GM18873 (cell line): ENCODE measurements at regions not wholly inside any gene's neighbourhood (a gene's known extent, or its start where the extent isn't known, plus 50 kb on each side); places are given as distances from the start of the nearest gene placed in this dataset.
"Not testable (repeated sequence)": the region's sequence is repeated elsewhere in the genome, so short reads cannot be mapped to it uniquely, and the experiment has no call there.

ENCODE experiments used
- ATAC-seq: cut with Tn5 transposase; IDR thresholded peaks from one replicate; pipeline ENCODE4 v1.9.1; 2021; ENCODE audit warnings: mild to moderate bottlenecking, moderate library complexity, moderate number of reproducible peaks; ENCODE audit not compliant: unreplicated experiment, low FRiP score

DNA sequence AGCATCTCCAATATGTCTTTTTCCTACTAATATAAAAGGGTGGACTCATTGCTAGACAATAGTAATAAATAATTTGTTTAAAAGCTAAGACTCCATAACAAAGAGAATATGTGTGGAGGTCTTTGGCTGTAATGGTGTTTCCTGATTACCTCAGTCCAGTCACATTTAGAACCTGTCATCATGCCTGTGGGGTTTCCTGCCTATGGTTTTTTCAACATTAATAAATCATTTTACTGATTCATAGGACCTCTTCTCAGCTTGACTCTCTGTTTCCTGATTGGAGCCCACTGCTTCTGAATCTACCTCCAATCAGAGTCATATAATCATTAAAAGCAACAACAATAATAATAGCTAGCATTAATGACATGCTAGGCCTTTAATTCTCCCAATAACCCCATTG lies 52.4 kb upstream of the GNAI1 start:
- ATAC-seq, result no peak

DNA sequence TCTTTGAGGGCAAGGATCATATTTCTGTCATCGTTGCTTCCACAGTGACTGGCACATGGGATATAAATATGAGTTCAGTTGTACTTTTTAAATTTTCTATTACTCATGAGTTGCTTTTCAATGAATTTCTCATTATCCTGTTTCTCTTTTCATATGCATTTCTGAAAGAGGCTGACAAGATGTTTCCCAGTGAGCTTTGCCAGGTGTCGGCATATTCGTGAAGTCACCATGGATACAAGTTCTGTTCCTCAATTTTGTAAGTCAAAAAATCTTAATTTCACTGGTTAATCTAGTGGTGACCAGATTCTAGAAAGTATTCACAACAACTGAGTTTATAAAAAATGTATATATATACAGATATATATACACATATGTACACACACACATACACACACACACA lies 55.7 kb upstream of the GNAI1 start:
- ATAC-seq, result no peak

DNA sequence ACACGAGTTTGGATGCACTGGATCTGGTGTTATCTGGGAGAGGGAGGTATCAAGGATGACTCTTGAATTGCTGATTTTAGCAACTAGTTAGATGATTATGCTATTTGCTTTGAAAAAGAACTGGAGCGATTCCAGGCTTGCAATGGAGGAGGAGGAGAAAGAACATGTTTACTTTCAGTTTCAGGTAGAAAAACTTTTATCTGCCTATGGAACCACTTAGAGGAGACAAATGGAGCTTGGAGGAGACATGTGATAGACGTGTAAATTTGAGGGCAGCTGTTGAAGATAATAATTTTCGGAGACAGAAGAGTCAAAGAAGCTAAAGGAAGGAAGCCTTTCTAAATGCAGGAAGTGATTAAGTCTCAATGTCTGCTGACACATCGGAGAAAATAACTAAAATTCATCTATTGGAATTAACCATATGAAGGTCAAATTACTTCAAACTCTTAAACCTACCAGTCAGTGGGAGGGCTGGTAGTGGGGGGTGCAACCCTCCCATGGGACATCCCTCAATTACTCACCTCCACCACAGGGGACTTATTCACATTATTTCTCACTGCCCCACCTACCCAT lies 56.4 kb upstream of the GNAI1 start:
- ATAC-seq, result no peak

DNA sequence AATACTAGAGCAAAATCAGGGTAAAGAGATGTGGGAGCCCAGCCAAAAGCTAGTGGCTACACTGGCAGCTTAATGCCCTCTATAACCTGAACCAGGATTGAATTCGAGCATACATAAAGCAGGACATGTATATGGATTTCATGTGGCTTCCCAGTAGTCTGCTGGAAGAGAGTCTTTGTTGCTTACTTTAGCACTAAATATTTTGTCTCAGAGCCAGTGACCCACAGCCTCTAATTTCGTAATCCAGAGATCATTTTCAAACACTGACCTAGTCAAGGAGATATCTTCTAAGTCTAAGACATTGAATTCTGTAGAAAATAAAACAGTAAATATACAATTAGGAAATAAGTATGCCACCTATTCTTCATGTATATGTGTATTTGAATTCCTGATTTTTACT lies 64.2 kb upstream of the GNAI1 start:
- no peak for ATAC-seq

DNA sequence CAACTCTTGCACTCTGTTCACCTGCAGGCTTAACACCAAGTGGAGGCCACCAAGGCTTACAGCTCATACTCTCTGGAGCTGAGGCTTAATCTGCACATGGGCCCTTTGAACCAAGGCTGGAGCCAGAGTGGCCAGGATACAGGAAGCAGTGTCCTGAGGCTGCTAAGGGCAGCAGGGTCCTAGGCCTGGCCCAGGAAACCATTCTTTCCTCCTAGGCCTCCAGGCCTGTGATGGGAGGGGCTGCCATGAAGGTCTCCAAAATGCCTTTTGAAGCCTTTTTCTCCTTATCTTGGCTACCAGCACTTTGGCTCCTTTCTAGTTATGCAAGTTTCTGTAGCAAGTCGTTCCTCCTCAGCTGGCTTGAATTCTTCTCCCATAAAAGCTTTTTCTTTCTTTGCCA lies 68.0 kb upstream of the GNAI1 start:
- no peak for ATAC-seq

DNA sequence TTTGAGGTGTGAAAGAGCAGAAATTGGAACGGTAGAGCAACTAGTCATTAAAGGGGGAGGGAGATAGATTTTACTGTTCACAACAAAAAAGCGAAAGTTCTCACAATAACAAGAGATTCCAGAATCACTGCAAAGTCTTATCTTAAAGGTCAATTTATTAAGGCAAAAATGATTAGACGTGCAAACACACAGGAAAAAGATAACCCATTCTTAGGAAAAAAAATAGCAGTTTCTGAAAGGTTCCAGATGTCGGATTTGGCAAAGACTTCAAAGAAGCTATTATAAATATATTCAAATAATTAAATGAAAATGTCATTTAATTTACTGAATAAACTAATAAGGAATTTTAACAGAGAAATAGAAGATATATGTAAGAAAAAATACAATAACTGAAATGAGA lies 70.8 kb upstream of the GNAI1 start:
- no peak for ATAC-seq

DNA sequence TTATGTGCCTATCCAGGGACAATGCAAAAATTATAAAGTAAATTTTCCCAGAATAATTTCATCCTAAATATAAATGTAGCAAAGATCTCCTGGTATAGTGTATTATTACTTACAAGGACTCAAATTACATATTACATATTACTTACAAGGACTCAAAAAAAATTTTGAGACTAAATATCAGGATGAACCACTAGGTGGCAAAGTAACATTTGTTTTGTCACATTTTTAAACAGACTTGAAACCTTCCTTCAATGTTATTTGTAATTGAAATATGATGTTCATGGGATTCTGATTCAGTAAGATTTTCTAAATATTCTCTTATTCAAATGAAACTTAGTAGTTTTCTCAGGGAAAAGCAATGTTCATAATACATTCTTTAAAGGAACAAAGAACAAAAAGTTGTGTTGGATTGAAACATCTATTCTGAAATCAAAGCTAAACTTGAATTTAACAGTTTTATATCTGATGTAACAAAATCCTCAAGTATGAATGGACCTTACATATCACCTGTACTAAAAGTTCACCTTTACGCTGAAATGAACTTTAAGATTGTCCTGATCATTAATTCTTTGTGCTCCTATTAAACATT lies 74.3 kb upstream of the GNAI1 start:
- no peak for ATAC-seq

DNA sequence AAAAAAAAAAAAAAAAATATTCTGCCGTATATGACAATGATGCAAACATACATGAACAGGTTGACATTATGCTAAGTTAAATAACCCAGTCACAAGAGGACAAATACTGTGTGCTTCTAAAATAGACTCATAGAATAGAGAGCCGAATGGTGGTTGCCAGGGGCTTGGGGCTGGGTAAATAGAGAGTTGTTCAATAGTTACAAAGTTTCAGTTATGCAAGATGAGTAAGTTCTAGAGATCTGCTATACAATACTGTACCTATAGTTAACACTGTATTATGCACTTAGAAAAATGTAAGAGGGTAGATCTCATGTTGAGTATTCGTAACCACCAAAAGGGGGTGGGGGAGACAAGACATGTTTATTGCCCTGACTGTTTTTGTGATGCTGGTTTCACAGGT lies 77.1 kb upstream of the GNAI1 start:
- ATAC-seq, result no peak

DNA sequence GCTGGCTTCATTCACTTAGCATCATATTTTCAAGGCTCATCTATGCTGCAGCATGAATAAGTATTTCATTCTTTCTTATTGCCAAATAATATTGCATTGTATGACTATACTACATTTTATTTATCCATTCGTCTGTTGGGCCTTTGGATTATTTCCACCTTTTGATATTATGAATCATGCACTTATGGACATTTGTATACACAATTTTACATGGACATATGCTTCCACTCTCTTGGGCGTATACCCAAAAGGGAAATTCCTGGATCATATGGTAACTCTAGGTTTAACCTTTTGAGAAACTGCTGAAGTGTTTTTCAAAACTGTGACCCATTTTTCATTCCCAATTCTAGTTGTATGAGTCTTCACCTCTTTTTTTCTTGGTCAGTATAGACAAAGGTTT lies 80.3 kb upstream of the GNAI1 start:
- no peak for ATAC-seq

DNA sequence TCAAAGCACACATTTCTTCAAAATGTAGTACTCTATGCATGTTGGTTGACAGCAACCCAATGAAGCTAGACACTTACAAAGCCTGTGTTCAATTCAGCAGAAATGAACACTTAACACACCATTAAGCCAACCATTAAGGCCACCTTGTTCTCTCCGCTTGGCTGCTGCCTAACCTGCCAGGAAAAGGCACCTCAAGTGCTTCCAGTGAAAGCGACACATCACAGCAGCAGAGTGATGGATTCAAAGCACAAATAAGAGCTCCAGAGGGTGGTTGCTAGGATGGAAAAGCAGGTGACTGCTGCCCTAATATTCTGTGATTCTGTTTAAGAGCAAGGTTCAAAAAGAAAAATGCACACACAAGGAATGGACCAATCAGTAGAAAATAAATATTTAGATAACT lies 81.5 kb upstream of the GNAI1 start:
- ATAC-seq, result no peak

DNA sequence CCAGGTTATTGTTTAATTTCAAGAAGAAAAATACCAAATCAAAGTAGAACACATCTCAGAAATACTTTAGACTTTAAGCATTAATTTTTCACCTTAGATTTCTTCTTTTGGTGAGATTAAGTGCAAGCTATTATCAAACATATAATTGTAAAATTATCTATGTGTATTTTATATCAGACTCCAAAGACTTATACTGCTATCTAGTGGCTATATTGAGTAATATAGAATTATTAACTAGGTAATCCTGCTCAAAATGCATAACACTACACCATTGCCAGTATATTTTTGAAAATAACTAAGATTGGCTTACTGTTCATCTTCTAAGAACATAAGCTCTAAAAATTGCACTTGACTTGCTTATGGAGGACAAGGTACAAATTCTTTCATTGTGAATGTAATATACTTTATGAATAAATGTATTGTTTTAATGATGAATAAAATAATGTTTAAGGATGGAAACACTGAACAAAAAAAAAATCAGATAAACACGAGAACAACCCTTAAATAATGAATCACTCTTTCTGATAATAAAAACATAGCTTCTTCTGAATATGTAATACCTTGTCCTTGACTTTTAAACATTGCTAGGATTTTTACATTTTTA lies 86.7 kb upstream of the GNAI1 start:
- no peak for ATAC-seq

DNA sequence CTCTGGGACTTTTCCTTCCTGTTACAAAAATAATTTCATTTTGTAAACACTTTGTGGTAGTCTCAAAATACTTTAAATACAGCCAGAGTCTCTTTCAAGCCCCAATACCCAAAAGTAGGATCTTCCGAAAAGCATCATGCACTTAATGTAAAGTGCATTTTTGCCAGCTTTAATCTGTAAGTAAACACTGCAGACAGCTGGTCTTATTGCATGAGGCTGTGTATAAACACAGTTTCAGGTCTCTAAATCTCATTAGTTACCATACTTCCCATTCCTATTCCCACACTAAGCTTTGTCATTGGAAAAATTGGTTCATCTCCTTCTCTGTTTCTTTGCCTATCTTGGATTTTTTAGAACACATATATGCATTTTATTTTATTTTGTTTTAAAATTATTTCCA lies 87.6 kb upstream of the GNAI1 start:
- no peak for ATAC-seq

DNA sequence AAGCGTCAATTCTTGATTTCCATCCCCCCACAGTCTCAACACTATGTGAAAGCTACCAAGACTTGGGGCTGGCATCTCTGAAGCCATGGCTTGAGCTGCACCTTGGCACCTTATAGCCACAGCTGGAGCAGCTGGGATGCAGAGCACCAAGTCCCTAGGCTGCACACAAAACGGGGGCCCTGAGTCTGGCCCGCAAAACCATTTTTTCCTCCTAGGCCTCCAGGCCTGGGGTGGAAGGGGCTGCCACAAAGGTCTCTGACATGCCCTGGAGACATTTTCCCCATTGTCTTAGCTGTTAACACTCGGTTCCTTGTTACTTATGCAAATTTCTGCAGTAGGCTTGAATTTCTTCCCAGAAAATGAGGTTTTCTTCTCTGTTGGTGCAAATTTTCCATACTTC lies 89.8 kb upstream of the GNAI1 start:
- ATAC-seq, result no peak

DNA sequence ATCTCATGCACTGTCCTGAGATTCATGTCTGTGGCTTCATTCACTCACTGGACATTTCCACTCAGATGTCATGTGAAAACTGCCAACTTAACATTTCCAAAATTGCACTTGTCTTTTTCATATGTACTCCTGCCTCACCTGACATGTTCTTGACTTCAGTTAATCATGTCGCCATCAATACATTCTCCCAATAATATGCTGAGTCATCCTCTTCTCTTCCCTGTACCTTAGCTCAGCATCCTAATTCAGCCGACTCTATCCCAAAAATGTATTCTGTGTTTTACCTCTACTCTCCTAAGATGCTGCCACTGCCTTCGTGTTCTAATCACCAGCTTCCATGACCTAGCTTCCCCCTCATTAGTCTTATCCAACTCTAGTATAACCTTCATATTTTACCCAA lies 93.9 kb upstream of the GNAI1 start:
- no peak for ATAC-seq

DNA sequence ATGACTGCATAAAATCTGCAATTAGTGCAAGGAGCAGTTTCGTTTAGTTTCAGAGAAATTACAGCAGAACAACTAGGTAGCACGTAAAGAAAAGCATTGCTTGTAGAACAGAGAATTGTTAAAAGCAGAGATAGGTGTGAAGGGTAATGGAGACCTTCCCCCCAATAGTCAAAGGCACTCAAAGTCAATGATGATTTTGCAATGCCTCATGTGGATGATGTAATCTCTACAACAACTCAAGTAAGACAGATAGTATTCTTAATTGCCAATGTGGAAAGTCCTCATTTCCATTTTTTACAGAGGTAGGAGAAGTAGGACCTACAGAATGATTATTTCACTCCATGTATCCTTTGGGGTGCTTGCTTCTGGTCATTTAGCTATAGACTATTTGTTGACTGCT lies 94.3 kb upstream of the GNAI1 start:
- ATAC-seq, result no peak

DNA sequence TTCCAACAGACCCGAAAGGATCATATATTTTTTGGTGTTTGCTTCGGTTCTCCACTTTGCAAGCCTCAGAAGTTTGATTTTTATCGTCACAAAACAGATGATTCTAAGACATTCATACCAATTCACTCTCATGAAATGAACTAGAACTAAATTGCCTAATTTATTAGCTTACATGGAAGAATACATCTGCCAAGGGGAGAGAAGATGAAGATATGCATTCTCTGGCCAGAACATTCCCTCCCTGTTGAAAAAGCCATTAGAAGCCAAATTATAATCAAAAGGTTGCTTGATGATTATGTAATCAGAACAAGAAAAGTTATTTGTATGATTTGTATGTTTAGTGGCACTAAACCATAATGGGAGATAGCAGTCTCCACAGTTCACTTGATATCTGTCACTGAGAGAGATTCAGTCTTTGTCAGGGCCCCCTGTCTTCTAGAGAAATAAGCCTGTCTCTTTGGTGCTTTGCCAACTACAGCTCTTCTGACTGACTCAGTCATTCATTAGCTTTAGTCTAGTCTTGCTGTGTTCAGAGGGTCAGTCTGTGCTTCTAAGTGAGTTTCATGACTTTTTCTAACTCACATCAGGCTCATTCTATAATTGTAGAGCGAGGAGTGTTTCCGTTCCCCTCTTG lies 95.3 kb upstream of the GNAI1 start:
- ATAC-seq, result no peak

DNA sequence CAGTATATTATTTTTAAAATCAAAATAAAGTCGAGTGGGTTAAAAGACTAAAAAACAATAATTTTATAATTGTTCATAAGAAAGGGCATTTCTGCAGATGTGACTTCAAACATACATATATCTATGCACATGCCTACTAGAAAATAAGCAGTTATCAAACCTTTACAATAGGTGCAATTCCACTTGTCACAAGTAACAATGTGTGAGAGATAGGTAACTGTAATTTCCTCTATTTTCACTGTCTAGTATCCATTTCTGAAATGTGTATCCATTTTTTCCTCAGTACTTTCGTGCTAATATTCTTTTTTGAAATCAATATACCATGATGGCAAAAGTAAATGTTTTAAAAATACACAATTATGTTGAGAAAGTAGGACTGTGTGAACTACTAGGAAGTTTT lies 96.9 kb upstream of the GNAI1 start:
- no peak for ATAC-seq

DNA sequence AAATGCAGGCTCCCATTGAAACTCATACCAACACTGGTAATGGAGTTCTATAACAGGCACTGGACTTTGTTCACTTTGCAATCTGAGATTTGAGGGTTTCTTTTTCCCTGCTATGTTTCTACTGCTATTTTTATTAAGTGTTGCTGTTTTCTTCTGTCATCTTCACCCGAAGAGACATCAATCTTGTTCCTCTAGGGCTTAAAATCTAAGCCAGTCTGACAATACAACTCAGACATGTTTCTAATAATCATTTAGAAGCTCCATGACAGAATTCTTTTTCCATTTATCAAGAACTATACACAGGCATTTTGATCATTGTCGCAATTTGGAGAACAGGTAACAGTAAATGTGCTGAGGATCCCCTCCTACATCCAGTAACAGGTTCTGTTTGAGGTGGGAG lies 98.5 kb upstream of the GNAI1 start:
- ATAC-seq, result no peak

DNA sequence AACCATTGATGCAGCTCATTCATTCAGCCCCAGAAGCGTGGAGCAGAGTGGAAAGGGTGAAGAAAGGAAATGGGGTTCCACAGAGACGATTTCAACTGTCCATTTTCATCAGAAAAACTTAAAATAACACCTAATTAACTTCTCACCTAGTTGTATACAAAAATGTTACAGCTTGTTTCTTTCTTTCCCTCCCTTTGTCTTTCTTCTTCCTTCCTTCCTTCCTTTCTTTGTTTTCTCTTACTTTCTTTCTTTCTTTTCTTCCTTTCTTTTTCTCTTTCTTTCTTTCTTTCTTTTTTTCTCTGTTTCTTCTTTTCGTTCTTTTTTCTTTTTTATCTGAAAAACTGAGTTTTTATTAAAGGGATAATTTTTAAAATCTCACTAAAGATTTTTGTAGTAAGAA lies 105.9 kb upstream of the GNAI1 start:
- ATAC-seq, result no peak

DNA sequence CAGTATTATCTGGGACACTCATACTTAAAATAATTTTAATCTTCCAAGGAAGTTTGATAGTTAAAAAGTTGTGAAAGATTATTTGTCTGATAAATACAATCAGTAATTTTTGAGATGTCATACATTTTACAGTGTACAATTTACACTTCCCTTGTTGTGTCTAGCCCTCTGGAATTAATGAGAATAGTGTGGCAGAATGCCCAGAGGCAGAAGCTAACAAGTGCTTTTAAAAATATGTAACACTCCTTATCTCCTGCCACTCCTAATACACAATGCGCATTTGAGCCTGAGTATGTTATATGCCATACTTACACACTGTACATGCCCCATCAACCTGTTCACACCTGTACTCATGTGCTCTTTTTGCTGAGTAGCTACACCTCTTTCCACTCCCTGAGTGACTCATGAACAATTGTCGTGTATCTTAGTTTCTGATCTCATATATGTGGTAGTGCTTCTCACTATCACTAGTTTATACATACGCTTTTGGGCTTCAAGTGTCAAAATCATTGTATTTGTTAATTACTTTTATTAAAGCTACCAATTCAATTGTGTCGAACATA lies 106.9 kb upstream of the GNAI1 start:
- no peak for ATAC-seq

DNA sequence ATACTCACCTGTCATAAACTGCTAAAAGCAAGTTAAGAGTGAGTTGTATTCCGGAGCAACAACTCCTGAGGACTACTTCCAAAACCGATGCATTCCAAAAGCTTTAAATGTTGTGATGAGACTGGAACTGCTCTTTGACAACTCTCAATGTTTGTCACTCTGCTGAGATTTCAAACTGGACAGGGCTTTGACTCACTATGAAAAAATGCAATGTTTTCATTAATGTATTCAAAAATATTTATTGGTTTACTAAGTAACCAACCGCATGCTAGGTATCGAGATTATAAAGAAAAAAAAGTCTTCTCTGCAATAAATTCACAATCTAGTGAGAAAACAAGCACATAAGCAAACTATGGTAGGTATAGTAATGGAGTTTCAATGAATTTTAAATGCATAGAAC lies 107.9 kb upstream of the GNAI1 start:
- ATAC-seq, result no peak

DNA sequence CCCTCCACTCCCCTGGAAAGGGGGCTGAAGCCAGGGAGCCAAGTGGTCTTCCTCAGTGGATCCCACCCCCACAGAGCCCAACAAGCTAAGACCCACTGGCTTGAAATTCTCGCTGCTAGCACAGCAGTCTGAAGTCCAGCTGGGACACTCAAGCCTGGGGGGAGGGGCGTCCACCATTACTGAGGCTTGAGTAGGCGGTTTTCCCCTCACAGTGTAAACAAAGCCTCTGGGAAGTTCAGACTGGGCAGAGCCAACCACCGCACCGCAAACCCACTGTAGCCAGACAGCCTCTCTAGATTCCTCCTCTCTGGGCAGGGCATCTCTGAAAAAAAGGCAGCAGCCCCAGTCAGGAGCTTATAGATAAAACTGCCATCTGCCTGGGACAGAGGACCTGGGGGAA lies 114.4 kb upstream of the GNAI1 start:
- not testable (repeated sequence) for ATAC-seq
